ENCODE measurements at regions not wholly inside any gene's neighbourhood (a gene's known extent, or its start where the extent isn't known, plus 50 kb on each side); places are given as distances from the start of the nearest gene placed in this dataset.

DNA sequence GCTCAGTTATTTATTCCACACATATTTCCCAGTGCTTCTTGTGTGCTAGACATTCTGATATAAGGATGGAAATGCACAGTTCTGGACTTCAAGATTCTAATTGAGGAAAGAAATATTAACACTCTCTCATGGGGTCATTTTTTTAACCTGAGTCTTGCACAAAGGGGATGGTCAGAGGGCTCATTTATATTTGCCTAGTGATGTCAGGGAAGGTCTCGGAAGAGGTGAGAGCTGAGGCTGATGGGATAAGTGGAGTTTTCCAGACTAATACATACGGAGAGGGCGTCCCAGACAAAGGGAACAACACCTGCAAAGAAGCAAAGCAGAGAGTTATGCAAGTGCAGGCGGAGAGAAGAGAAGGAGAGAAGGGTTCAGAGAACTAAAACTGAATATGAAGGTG is 1304.6 kb upstream of the TENM4 start:
- TF ChIP-seq, protein P1, sequence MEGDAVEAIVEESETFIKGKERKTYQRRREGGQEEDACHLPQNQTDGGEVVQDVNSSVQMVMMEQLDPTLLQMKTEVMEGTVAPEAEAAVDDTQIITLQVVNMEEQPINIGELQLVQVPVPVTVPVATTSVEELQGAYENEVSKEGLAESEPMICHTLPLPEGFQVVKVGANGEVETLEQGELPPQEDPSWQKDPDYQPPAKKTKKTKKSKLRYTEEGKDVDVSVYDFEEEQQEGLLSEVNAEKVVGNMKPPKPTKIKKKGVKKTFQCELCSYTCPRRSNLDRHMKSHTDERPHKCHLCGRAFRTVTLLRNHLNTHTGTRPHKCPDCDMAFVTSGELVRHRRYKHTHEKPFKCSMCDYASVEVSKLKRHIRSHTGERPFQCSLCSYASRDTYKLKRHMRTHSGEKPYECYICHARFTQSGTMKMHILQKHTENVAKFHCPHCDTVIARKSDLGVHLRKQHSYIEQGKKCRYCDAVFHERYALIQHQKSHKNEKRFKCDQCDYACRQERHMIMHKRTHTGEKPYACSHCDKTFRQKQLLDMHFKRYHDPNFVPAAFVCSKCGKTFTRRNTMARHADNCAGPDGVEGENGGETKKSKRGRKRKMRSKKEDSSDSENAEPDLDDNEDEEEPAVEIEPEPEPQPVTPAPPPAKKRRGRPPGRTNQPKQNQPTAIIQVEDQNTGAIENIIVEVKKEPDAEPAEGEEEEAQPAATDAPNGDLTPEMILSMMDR (IDR thresholded peaks at IDR 0.05) = no peak
- TF ChIP-seq POLR2A (IDR thresholded peaks at IDR 0.05) = no peak

Measured in adrenal gland (tissue), 5 donors.